A673 (cell line): ENCODE measurements at regions not wholly inside any gene's neighbourhood (a gene's known extent, or its start where the extent isn't known, plus 50 kb on each side); places are given as distances from the start of the nearest gene placed in this dataset.
"Not testable (repeated sequence)": the region's sequence is repeated elsewhere in the genome, so short reads cannot be mapped to it uniquely, and the experiment has no call there.

ENCODE experiments used
- CTCF ChIP-seq: fragments of 300-800, 200-600 bp; sonication (generic); conservative IDR thresholded peaks from 2 replicates; pipeline ENCODE4 v1.5.1; 2017; ENCODE audit warnings: low read depth, mild to moderate bottlenecking, antibody characterized with exemption, low read length, moderate library complexity, mixed read lengths
- EZH2 ChIP-seq: fragments of 200-600 bp; sonication (generic); IDR thresholded peaks from 2 replicates; pipeline ENCODE4 v1.6.1; 2017; ENCODE audit warnings: borderline replicate concordance, low read depth, mild to moderate bottlenecking, mixed read lengths, antibody characterized with exemption, low read length; ENCODE audit not compliant: poor library complexity, severe bottlenecking

- TF ChIP-seq CTCF, EZH2: not testable (repeated sequence)
These were observed 320.8 kb upstream of the CCNG1 start for GRCh38 chr5:163116618-163117017.
